ENCODE measurements at regions not wholly inside any gene's neighbourhood (a gene's known extent, or its start where the extent isn't known, plus 50 kb on each side); places are given as distances from the start of the nearest gene placed in this dataset.

DNA sequence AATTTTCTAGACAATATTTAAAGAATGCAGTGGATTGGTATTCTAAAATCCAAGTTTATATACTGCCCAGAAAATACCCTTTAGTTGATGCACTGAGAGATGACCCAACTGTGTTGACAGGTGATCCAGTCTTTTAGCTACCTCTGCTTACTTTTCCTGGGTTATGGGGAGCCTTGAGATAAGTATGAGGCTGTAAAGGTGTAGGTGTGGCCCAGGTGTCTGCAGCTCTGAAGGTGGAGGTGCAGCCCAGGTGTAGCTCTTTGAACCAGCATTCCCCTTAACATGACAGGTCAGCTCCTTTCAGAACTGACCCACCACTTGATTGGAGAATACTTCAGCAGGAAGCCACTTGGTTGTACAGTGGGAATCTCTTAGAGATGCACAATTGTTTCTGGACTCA, 62.3 kb upstream of the ACSL3 start:
- no peak for DNase-seq

- DNase-seq = no peak
Observed at GRCh38 chr2:222799262-222799918, 61.4 kb upstream of the ACSL3 start.

DNA sequence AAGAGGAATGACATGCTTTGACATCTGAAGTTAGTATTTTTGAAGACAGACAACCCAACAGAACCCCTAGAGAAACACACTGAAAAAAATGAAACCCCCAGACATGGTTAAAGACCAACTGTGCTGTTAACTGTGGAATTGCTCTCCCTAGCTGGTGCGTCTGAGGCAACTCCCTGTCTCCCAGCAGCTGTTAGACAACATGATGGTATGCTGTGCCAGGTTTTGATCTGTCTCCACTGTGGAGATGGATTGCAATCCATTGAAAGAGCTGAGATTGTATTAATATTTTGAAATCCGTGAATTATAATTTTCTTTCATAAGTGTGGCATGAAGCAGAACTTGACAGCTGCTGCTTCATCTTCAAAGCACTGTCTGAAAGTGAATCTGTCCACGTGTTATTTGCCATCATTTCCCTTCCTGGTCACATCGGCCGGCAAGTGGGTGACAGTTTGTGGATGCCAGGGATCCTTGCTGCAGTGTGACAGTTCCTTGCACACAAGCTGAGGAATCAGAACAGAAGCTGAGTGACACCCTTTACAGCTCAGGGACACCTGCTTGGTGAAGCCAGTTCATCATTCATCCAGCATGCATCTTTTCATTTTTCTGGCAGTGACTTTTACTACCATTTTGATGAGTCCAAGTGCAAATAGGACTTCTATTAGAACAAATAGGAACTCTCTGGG, 58.2 kb upstream of the ACSL3 start:
- DNase-seq = no peak

DNA sequence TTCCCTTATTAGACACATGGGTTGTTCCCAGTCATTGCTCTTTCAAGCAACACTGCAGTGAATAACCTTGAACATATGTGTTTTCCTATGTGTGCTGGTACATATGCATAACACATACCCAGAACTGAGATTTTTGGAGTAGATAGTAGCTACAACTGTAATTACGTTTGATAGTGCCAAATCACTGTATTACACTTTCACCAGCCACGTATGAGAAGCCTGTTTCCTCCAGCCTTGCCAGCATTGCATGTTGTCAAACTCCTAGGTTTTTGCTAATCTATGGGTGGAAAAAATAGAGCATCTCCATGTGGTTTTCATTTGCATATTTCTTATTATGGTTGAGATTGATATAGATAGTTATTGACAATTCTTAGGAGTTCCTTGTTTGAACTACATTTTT, 56.5 kb upstream of the ACSL3 start:
- DNase-seq = no peak

- DNase-seq = no peak
Observed at GRCh38 chr2:222805591-222806304, 55.1 kb upstream of the ACSL3 start.

DNA sequence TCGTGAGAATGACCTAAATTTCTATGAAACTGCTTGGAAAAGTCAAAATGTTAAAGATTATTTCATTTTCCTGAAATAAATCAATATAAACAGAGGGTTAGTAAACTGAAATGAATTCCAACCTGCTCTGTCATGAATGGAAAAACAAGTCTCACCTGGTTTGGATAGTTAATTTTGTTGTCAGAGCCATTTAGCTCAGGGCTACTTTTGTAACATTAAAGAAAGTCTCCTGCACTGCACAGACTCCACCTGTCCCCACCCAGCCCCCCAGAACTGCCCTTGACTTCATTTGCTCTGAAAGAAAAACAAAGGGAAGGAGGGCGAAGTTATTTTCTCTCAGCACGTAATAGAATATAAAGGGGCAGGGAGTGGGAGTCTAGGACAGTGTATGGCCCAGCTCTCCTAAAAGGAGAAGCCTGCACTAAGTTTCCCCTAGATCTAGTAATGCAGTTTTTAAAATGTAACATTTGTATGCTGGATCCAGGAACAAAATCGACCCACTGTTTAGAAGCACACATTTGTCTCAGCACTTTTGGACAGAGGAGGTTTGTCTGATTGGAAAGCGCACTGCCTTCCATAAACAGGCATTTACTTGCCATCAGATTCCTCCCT, 54.2 kb upstream of the ACSL3 start:
- DNase-seq = no peak

DNA sequence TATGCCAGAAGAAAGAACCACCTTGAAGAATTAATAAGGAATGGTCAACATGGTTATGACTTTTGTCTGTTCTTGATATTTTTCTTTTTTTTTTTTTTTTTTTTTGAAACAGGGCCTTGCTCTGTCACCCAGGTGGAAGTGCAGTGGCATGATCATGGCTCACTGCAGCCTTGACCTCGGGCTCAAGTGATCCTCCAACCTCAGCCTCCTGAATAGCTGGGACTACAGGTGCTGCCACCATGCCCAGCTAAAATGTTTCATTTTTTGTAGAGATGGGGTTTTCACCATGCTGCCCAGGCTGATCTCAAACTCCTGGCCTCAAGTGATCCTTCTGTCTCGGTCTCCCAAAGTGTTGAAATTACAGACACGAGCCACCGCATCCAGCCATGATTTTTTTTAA, 53.4 kb upstream of the ACSL3 start:
- no peak for DNase-seq

DNA sequence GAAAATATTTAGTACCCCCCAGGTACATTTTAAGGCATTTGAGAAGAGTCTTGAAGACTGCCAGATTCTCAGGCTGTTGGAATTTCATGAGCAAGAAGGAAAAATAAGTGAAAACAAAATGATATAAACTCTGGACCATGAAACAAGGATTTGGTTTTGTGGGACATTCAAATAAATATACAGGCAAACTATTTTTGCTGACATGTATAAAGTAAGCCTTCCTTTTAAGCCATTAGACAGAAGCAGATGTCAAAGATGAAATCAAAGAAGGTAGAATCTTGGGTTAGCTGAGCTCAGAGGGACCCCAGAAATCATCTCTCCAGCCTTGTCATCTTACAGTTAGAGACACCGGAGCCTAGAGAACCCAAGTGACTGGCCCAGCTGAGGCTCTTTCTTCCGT, 51.3 kb upstream of the ACSL3 start:
- DNase-seq = no peak

DNA sequence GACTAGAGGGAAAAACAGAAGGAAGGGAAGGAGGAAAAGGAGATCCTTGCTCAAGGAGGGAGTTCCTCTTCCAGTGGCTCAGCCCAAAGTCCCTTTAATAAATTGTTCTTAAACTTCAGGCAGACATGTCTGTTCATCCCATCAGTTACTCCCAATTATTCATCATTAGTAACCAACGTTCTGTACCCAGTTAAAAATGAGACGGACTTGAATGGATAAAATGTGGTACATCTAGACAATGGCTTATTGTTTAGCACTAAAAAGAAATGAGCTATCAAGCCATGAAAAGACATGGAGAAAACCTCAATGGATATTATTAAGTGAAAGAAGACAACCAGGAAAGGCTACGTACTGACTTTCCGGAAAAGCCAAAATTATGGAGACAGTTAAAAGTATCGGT, 50.8 kb upstream of the ACSL3 start:
- no peak for DNase-seq

Data from DMS153 (cell line).